SH-SY5Y (cell line): ENCODE measurements at regions not wholly inside any gene's neighbourhood (a gene's known extent, or its start where the extent isn't known, plus 50 kb on each side); places are given as distances from the start of the nearest gene placed in this dataset.

Source experiments
- GATA2 ChIP-seq: IDR thresholded peaks from 2 replicates; pipeline ENCODE4 v1.6.1; 2011; ENCODE audit warnings: mild to moderate bottlenecking, low read depth, low read length
- GATA3 ChIP-seq: IDR thresholded peaks from 2 replicates; pipeline ENCODE4 v1.6.1; 2011; ENCODE audit warnings: low read depth, mild to moderate bottlenecking, low read length, moderate library complexity

- TF ChIP-seq GATA2: no peak
- TF ChIP-seq GATA3: no peak
Observed at GRCh38 chr2:42877936-42878335, 85.6 kb upstream of the HAAO start.
